ENCODE measurements at regions not wholly inside any gene's neighbourhood (a gene's known extent, or its start where the extent isn't known, plus 50 kb on each side); places are given as distances from the start of the nearest gene placed in this dataset.

DNA sequence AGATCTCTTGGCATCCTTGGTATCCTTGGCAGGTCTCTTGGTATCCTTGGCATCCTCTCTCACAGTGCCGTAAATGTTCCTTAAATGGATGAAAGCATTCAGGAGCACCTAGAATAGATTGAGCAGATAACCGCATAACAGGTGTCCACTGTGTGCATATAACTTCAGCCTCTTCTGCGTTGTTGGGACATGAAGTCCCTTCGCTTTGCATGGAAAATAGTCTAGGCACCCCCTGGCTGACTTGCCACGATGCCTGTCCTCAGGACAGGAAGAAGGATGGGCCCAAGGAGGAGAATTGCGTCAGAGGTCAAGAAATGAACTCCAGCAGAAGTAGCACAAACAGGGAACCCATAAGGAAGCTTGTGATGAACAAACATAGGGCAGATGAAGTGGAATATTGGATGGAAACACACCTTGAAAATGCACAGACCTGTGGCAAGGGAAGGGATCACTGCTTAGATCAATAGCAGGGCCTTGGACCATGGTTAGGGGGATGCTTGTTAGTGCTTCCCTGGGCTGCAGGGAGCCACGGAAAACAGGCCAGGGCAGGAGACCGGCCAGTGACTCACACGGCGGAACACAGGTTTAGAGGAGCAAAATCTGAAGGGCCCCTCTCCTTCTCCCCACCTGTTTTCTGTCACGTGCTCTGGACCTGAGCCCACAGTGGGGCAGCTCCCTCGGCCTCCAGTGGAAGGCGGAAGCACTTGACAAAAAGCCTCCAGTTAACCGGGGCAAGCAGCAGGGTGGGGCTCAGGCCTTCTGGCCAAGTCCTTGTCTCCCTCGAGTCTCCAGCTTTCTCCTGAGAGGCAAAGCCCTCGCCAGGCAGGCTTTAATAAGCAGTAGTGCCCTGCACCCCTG lies 99.2 kb upstream of the ASAP2 start:
- DNase-seq: peak; percentile 62 to 73 (median 72)
- intact Hi-C loops (cut with DNase I, micrococcal nuclease): no loop called here
- H3K4me3 ChIP-seq: no peak overlapping the region
- ATAC-seq: peak; percentile 78
- TF ChIP-seq, protein P1, sequence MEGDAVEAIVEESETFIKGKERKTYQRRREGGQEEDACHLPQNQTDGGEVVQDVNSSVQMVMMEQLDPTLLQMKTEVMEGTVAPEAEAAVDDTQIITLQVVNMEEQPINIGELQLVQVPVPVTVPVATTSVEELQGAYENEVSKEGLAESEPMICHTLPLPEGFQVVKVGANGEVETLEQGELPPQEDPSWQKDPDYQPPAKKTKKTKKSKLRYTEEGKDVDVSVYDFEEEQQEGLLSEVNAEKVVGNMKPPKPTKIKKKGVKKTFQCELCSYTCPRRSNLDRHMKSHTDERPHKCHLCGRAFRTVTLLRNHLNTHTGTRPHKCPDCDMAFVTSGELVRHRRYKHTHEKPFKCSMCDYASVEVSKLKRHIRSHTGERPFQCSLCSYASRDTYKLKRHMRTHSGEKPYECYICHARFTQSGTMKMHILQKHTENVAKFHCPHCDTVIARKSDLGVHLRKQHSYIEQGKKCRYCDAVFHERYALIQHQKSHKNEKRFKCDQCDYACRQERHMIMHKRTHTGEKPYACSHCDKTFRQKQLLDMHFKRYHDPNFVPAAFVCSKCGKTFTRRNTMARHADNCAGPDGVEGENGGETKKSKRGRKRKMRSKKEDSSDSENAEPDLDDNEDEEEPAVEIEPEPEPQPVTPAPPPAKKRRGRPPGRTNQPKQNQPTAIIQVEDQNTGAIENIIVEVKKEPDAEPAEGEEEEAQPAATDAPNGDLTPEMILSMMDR (IDR thresholded peaks at IDR 0.05): no peak
- no peaks in the 10 kb centered on the region for H3K9me3 ChIP-seq
- no peaks in the 10 kb centered on the region for H3K36me3 ChIP-seq (ENCODE audit: low read depth)
- H3K4me1 ChIP-seq (ENCODE audit: low read depth): peaks cover 9% of the 10 kb centered on the region

- Histone ChIP-seq H3K9me3 (no peaks in the 10 kb centered on the region), H3K4me3 (no peak overlapping the region), H3K4me1 (ENCODE audit: low read depth) (peaks cover 9% of the 10 kb centered on the region), H3K36me3 (ENCODE audit: low read depth) (no peaks in the 10 kb centered on the region)
- intact Hi-C loops (cut with DNase I, micrococcal nuclease): no loop called here
- DNase-seq (no peak), ATAC-seq (no peak)
- TF ChIP-seq, protein P1 (IDR thresholded peaks at IDR 0.05): no peak
These were observed 100.1 kb upstream of the ASAP2 start for GRCh38 chr2:9106338-9107167.

- Histone ChIP-seq H3K9me3 (no peaks in the 10 kb centered on the region), H3K4me3 (no peak overlapping the region), H3K36me3 (ENCODE audit: low read depth) (no peaks in the 10 kb centered on the region), H3K4me1 (ENCODE audit: low read depth) (peaks cover 9% of the 10 kb centered on the region)
- intact Hi-C loops (cut with DNase I, micrococcal nuclease): no loop called here
- ATAC-seq (no peak), DNase-seq (no peak)
- TF ChIP-seq, protein P1 (IDR thresholded peaks at IDR 0.05): no peak
These were observed 100.8 kb upstream of the ASAP2 start for GRCh38 chr2:9105601-9106337.

GRCh38 chr2:9103663-9104277 lies 100.3 kb upstream of the MBOAT2 start:
- intact Hi-C loops (cut with DNase I, micrococcal nuclease): no loop called here
- TF ChIP-seq, protein P1 (IDR thresholded peaks at IDR 0.05): no peak
- Histone ChIP-seq H3K9me3 (no peaks in the 10 kb centered on the region), H3K4me1 (ENCODE audit: low read depth) (peaks cover 9% of the 10 kb centered on the region), H3K4me3 (no peak overlapping the region), H3K36me3 (ENCODE audit: low read depth) (no peaks in the 10 kb centered on the region)
- ATAC-seq: no peak
- DNase-seq: no peak
